ENCODE measurements at regions not wholly inside any gene's neighbourhood (a gene's known extent, or its start where the extent isn't known, plus 50 kb on each side); places are given as distances from the start of the nearest gene placed in this dataset.
"Not testable (repeated sequence)": the region's sequence is repeated elsewhere in the genome, so short reads cannot be mapped to it uniquely, and the experiment has no call there.

- H3K9ac ChIP-seq (ENCODE audit: low read length in 5 of 5) = no peak overlapping the region
- no peak overlapping the region for H3K4me3 ChIP-seq (ENCODE audit: low read depth in 1 of 5, low read length in 5 of 5)
- H3K27ac ChIP-seq (ENCODE audit: low read depth, low read length) = no peak overlapping the region
- H3K4me1 ChIP-seq (ENCODE audit: control insufficient read depth in 5 of 5, insufficient read depth in 5 of 5, low read length in 5 of 5) = no peaks in the 10 kb centered on the region
- no peaks in the 10 kb centered on the region for H3K36me3 ChIP-seq (ENCODE audit: control insufficient read depth in 5 of 5, insufficient read depth in 5 of 5, low read length in 5 of 5)
- H3K9me3 ChIP-seq (ENCODE audit: control insufficient read depth in 5 of 5, low read length in 5 of 5) = no peaks in the 10 kb centered on the region
- peaks cover 0 to 4% (median 2%) of the 10 kb centered on the region in 5 donors for H3K27me3 ChIP-seq (ENCODE audit: control insufficient read depth in 5 of 5, insufficient read depth in 4 of 5, low read length in 5 of 5)
Observed at GRCh38 chrX:17944833-17945497, 83.9 kb upstream of the RAI2 start.

- not testable (repeated sequence) for H3K4me1 ChIP-seq (ENCODE audit: control insufficient read depth in 5 of 5, insufficient read depth in 5 of 5, low read length in 5 of 5); H3K9ac ChIP-seq (ENCODE audit: low read length in 5 of 5); H3K27ac ChIP-seq (ENCODE audit: low read depth, low read length); H3K9me3 ChIP-seq (ENCODE audit: control insufficient read depth in 5 of 5, low read length in 5 of 5); H3K36me3 ChIP-seq (ENCODE audit: control insufficient read depth in 5 of 5, insufficient read depth in 5 of 5, low read length in 5 of 5); H3K27me3 ChIP-seq (ENCODE audit: control insufficient read depth in 5 of 5, insufficient read depth in 4 of 5, low read length in 5 of 5); H3K4me3 ChIP-seq (ENCODE audit: low read depth in 1 of 5, low read length in 5 of 5)
Observed at GRCh38 chrX:17941171-17941570, 80.1 kb upstream of the RAI2 start.

DNA sequence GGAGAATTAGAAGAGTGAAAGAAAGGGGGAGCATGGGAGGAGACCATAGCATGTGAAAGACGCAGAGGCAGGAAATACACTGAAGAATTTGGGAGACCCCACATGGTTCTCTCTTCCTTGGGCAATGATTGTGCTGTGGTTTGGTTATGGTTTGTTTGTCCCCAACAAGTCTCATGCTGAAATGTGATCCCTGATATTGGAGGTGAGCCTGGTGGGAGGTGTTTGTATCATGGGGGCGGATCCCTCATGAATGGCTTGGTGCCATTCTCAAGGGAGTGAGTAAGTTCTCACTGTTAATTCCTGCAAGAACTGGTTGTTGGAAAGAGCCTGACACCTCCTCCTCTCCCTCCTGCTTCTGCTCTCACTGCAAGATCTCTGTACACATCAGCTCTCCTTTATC, 78.6 kb upstream of the RAI2 start:
- Histone ChIP-seq H3K9me3 (ENCODE audit: control insufficient read depth in 5 of 5, low read length in 5 of 5) (peaks cover 0 to 5% (median 0%) of the 10 kb centered on the region in 5 donors), H3K36me3 (ENCODE audit: control insufficient read depth in 5 of 5, insufficient read depth in 5 of 5, low read length in 5 of 5) (no peaks in the 10 kb centered on the region), H3K27me3 (ENCODE audit: control insufficient read depth in 5 of 5, insufficient read depth in 4 of 5, low read length in 5 of 5) (peaks cover 0 to 8% (median 4%) of the 10 kb centered on the region in 5 donors), H3K4me1 (ENCODE audit: control insufficient read depth in 5 of 5, insufficient read depth in 5 of 5, low read length in 5 of 5) (no peaks in the 10 kb centered on the region), H3K9ac (ENCODE audit: low read length in 5 of 5) (no peak overlapping the region), H3K4me3 (ENCODE audit: low read depth in 1 of 5, low read length in 5 of 5) (no peak overlapping the region), H3K27ac (ENCODE audit: low read depth, low read length) (no peak overlapping the region)

- no peaks in the 10 kb centered on the region for H3K36me3 ChIP-seq (ENCODE audit: control insufficient read depth in 5 of 5, insufficient read depth in 5 of 5, low read length in 5 of 5)
- H3K4me3 ChIP-seq (ENCODE audit: low read depth in 1 of 5, low read length in 5 of 5) = no peak overlapping the region
- H3K4me1 ChIP-seq (ENCODE audit: control insufficient read depth in 5 of 5, insufficient read depth in 5 of 5, low read length in 5 of 5) = peaks cover 0 to 3% (median 0%) of the 10 kb centered on the region in 5 donors
- H3K27me3 ChIP-seq (ENCODE audit: control insufficient read depth in 5 of 5, insufficient read depth in 4 of 5, low read length in 5 of 5) = peaks cover 0 to 12% (median 3%) of the 10 kb centered on the region in 5 donors
- H3K9ac ChIP-seq (ENCODE audit: low read length in 5 of 5) = no peak overlapping the region
- H3K27ac ChIP-seq (ENCODE audit: low read depth, low read length) = no peak overlapping the region
- H3K9me3 ChIP-seq (ENCODE audit: control insufficient read depth in 5 of 5, low read length in 5 of 5) = peaks cover 0 to 5% (median 0%) of the 10 kb centered on the region in 5 donors
Observed at GRCh38 chrX:17933856-17934255, 72.8 kb upstream of the RAI2 start.

- no peak overlapping the region for H3K9ac ChIP-seq (ENCODE audit: low read length in 5 of 5)
- H3K27ac ChIP-seq (ENCODE audit: low read depth, low read length) = no peak overlapping the region
- peaks cover 0 to 3% (median 0%) of the 10 kb centered on the region in 5 donors for H3K4me1 ChIP-seq (ENCODE audit: control insufficient read depth in 5 of 5, insufficient read depth in 5 of 5, low read length in 5 of 5)
- no peak overlapping the region for H3K4me3 ChIP-seq (ENCODE audit: low read depth in 1 of 5, low read length in 5 of 5)
- peaks cover 0 to 5% (median 0%) of the 10 kb centered on the region in 5 donors for H3K9me3 ChIP-seq (ENCODE audit: control insufficient read depth in 5 of 5, low read length in 5 of 5)
- no peaks in the 10 kb centered on the region for H3K36me3 ChIP-seq (ENCODE audit: control insufficient read depth in 5 of 5, insufficient read depth in 5 of 5, low read length in 5 of 5)
- H3K27me3 ChIP-seq (ENCODE audit: control insufficient read depth in 5 of 5, insufficient read depth in 4 of 5, low read length in 5 of 5) = peaks cover 0 to 12% (median 6%) of the 10 kb centered on the region in 5 donors
Observed at GRCh38 chrX:17932781-17933180, 71.7 kb upstream of the RAI2 start.

- Histone ChIP-seq H3K9ac (ENCODE audit: low read length in 5 of 5) (no peak overlapping the region), H3K9me3 (ENCODE audit: control insufficient read depth in 5 of 5, low read length in 5 of 5) (peaks cover 0 to under 1% (median 0%) of the 10 kb centered on the region in 5 donors), H3K36me3 (ENCODE audit: control insufficient read depth in 5 of 5, insufficient read depth in 5 of 5, low read length in 5 of 5) (no peaks in the 10 kb centered on the region), H3K27ac (ENCODE audit: low read depth, low read length) (no peak overlapping the region), H3K4me3 (ENCODE audit: low read depth in 1 of 5, low read length in 5 of 5) (no peak overlapping the region), H3K27me3 (ENCODE audit: control insufficient read depth in 5 of 5, insufficient read depth in 4 of 5, low read length in 5 of 5) (peaks cover 0 to 12% (median 5%) of the 10 kb centered on the region in 5 donors), H3K4me1 (ENCODE audit: control insufficient read depth in 5 of 5, insufficient read depth in 5 of 5, low read length in 5 of 5) (peaks cover 0 to 3% (median 0%) of the 10 kb centered on the region in 5 donors)
Observed at GRCh38 chrX:17931855-17932254, 70.8 kb upstream of the RAI2 start.

DNA sequence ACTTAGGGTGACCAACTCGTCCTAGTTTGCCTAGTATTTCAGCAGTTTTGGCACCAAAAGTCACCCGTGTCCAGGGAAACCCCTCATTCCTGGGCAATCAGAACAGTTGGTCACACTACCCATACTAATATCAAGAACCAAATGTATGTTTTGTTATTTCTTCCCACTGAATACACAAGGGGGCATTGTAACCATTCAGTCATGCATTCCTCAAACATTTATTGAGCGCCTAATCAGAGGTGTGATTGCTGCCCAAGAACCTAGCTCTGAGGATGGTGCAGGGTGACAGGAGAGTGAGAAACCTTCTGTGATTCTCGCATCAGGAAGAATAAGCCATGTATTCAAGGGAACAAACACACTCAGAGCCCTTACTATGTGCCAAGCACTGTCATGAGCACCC, 69.8 kb upstream of the RAI2 start:
- H3K4me3 ChIP-seq (ENCODE audit: low read depth in 1 of 5, low read length in 5 of 5) = no peak overlapping the region
- no peak overlapping the region for H3K27ac ChIP-seq (ENCODE audit: low read depth, low read length)
- H3K4me1 ChIP-seq (ENCODE audit: control insufficient read depth in 5 of 5, insufficient read depth in 5 of 5, low read length in 5 of 5) = peaks cover 0 to 3% (median 0%) of the 10 kb centered on the region in 5 donors
- peaks cover 0 to 4% (median 0%) of the 10 kb centered on the region in 5 donors for H3K9me3 ChIP-seq (ENCODE audit: control insufficient read depth in 5 of 5, low read length in 5 of 5)
- H3K9ac ChIP-seq (ENCODE audit: low read length in 5 of 5) = no peak overlapping the region
- H3K27me3 ChIP-seq (ENCODE audit: control insufficient read depth in 5 of 5, insufficient read depth in 4 of 5, low read length in 5 of 5) = peaks cover 0 to 12% (median 5%) of the 10 kb centered on the region in 5 donors
- no peaks in the 10 kb centered on the region for H3K36me3 ChIP-seq (ENCODE audit: control insufficient read depth in 5 of 5, insufficient read depth in 5 of 5, low read length in 5 of 5)

- H3K9me3 ChIP-seq (ENCODE audit: control insufficient read depth in 5 of 5, low read length in 5 of 5) = peaks cover 0 to 6% (median 4%) of the 10 kb centered on the region in 5 donors
- H3K27ac ChIP-seq (ENCODE audit: low read depth, low read length) = no peak overlapping the region
- H3K27me3 ChIP-seq (ENCODE audit: control insufficient read depth in 5 of 5, insufficient read depth in 4 of 5, low read length in 5 of 5) = peaks cover 0 to 4% (median 0%) of the 10 kb centered on the region in 5 donors
- no peaks in the 10 kb centered on the region for H3K36me3 ChIP-seq (ENCODE audit: control insufficient read depth in 5 of 5, insufficient read depth in 5 of 5, low read length in 5 of 5)
- peaks cover 0 to 4% (median 0%) of the 10 kb centered on the region in 5 donors for H3K4me1 ChIP-seq (ENCODE audit: control insufficient read depth in 5 of 5, insufficient read depth in 5 of 5, low read length in 5 of 5)
- H3K9ac ChIP-seq (ENCODE audit: low read length in 5 of 5) = no peak overlapping the region
- H3K4me3 ChIP-seq (ENCODE audit: low read depth in 1 of 5, low read length in 5 of 5) = no peak overlapping the region
Observed at GRCh38 chrX:17923546-17923945, 62.4 kb upstream of the RAI2 start.

DNA sequence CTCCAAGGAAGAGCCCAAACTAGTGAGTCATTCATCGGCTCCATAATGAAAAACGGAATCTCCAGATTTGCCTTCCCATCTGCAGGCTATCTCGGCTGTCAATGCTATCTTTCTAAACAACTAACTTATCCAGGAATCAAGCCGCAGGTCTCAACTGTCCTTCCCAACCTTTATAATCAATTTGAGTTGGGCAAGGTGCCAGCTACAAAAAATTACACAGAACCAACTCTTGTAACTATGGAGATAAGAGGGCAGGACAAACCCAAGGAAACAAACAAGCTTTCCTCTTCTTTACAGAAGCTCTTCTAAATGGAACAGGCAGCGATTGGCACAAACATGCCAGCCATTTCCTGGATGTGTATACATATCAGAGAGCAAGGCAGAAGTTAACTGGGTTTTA, 61.2 kb upstream of the RAI2 start:
- H3K9me3 ChIP-seq (ENCODE audit: control insufficient read depth in 5 of 5, low read length in 5 of 5) = peaks cover 0 to 6% (median 4%) of the 10 kb centered on the region in 5 donors
- H3K4me1 ChIP-seq (ENCODE audit: control insufficient read depth in 5 of 5, insufficient read depth in 5 of 5, low read length in 5 of 5) = peaks cover 0 to 4% (median 0%) of the 10 kb centered on the region in 5 donors
- peaks cover 0 to 2% (median 0%) of the 10 kb centered on the region in 5 donors for H3K27me3 ChIP-seq (ENCODE audit: control insufficient read depth in 5 of 5, insufficient read depth in 4 of 5, low read length in 5 of 5)
- H3K9ac ChIP-seq (ENCODE audit: low read length in 5 of 5) = no peak overlapping the region
- H3K4me3 ChIP-seq (ENCODE audit: low read depth in 1 of 5, low read length in 5 of 5) = no peak overlapping the region
- no peaks in the 10 kb centered on the region for H3K36me3 ChIP-seq (ENCODE audit: control insufficient read depth in 5 of 5, insufficient read depth in 5 of 5, low read length in 5 of 5)
- H3K27ac ChIP-seq (ENCODE audit: low read depth, low read length) = no peak overlapping the region

- H3K9ac ChIP-seq (ENCODE audit: low read length in 5 of 5) = no peak overlapping the region
- H3K36me3 ChIP-seq (ENCODE audit: control insufficient read depth in 5 of 5, insufficient read depth in 5 of 5, low read length in 5 of 5) = no peaks in the 10 kb centered on the region
- H3K27ac ChIP-seq (ENCODE audit: low read depth, low read length) = no peak overlapping the region
- H3K4me3 ChIP-seq (ENCODE audit: low read depth in 1 of 5, low read length in 5 of 5) = no peak overlapping the region
- H3K9me3 ChIP-seq (ENCODE audit: control insufficient read depth in 5 of 5, low read length in 5 of 5) = no peaks in the 10 kb centered on the region
- H3K4me1 ChIP-seq (ENCODE audit: control insufficient read depth in 5 of 5, insufficient read depth in 5 of 5, low read length in 5 of 5) = peaks cover 0 to 4% (median 0%) of the 10 kb centered on the region in 5 donors
- peaks cover 2 to 10% (median 6%) of the 10 kb centered on the region in 5 donors for H3K27me3 ChIP-seq (ENCODE audit: control insufficient read depth in 5 of 5, insufficient read depth in 4 of 5, low read length in 5 of 5)
Observed at GRCh38 chrX:17919896-17920446, 58.9 kb upstream of the RAI2 start.

All from subcutaneous abdominal adipose tissue (tissue), 5 donors.